ENCODE measurements at regions not wholly inside any gene's neighbourhood (a gene's known extent, or its start where the extent isn't known, plus 50 kb on each side); places are given as distances from the start of the nearest gene placed in this dataset.

DNA sequence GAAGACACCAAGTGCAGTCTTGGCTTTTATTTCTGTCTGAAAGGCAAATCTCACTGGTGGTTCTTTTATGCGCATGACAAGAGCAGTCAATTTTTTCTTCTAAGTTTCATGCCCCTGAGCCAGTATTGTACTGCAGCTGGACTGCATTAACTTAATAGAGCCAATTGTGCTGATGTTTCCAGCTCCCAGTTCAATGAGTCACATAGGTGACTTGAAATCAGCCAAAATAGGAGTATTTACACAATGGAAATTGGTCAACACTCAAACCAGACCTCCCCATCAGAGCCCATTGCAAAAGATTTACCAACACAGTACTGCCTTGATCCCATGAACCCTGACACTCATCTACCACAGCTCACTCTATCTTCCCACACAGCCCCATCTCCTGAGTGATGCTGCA is 100.3 kb upstream of the GUCY1A1 start:
- in situ Hi-C loops (cut with MboI; ENCODE audit: low pct_unique_long_range_greater_than_20kb, low sequenced_read_pairs) = no loop called here
- DNase-seq = no peak

- DNase-seq = no peak
- in situ Hi-C loops (cut with MboI; ENCODE audit: low pct_unique_long_range_greater_than_20kb, low sequenced_read_pairs) = no loop called here
Observed at GRCh38 chr4:155565776-155566175, 100.9 kb upstream of the GUCY1A1 start.

DNA sequence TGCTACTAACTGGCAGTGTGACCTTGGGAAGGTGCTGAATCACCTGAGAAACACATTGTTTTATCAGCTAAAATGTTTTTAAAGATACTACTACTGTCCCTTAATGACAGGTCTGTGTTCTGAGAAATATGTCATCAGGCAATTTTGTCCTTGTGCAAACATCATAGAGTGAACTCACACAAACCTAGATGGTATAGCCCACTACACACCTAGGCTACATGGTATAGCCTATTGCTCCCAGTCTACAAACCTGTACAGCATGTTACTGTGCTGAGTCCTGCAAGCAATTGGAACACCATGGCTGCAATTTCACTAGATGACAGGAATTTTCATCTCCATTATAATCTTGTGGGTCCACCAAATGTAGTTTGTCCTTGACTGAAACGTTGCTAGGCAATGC is 101.3 kb upstream of the GUCY1A1 start:
- in situ Hi-C loops (cut with MboI; ENCODE audit: low pct_unique_long_range_greater_than_20kb, low sequenced_read_pairs) = no loop called here
- no peak for DNase-seq

DNA sequence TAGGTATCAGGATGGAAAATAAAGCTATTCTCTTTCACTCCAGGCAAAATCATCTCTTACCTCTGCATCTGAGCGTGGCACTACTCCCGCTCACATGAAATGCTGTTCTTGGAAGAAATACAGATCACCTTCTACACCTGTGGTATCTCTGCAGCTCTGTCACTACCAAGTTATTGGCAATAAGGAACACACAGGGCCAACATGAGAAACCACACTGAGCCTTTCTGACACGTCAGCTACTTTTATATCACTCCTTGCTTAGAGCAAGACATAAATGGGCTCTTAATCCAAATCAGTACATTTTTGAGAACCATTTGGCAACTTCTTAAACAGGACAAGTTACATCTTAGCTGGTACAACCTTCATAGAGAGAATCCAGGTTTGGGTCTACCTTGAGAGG is 101.8 kb upstream of the GUCY1A1 start:
- in situ Hi-C loops (cut with MboI; ENCODE audit: low pct_unique_long_range_greater_than_20kb, low sequenced_read_pairs) = no loop called here
- no peak for DNase-seq

DNA sequence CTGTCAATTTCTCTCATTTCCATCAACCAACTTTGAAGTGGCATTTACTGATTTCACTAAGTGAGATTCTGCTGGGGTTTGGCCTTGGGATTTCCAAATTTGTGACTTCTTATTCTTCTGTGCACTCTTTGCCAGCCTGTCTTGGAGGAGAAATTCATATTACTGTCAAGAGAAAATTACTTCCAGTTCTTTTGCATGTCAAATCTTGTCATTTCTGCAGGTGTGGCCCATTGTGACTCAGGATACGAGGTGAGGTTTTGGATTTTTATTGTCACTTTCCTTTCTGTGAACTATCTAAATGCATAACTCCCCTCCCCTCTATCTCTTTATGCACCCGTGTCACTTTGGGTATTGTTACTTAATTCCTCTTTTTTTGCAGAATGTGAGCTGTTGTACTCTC is 102.6 kb upstream of the GUCY1A1 start:
- DNase-seq = peak; percentile 49
- in situ Hi-C loops (cut with MboI; ENCODE audit: low pct_unique_long_range_greater_than_20kb, low sequenced_read_pairs) = no loop called here

- in situ Hi-C loops (cut with MboI; ENCODE audit: low pct_unique_long_range_greater_than_20kb, low sequenced_read_pairs) = no loop called here
Observed at GRCh38 chr4:155559915-155560314, 106.7 kb upstream of the GUCY1A1 start.

GRCh38 chr4:155552180-155552579 is 114.5 kb upstream of the GUCY1A1 start:
- in situ Hi-C loops (cut with MboI; ENCODE audit: low pct_unique_long_range_greater_than_20kb, low sequenced_read_pairs) = no loop called here
- no peak for DNase-seq

More at GRCh38 chr4:155559915-155560314, 106.7 kb upstream of the GUCY1A1 start:
- DNase-seq = no peak

- in situ Hi-C loops (cut with MboI; ENCODE audit: low pct_unique_long_range_greater_than_20kb, low sequenced_read_pairs) = no loop called here
- DNase-seq = no peak
Observed at GRCh38 chr4:155548173-155548572, 118.5 kb upstream of the GUCY1A1 start.

DNA sequence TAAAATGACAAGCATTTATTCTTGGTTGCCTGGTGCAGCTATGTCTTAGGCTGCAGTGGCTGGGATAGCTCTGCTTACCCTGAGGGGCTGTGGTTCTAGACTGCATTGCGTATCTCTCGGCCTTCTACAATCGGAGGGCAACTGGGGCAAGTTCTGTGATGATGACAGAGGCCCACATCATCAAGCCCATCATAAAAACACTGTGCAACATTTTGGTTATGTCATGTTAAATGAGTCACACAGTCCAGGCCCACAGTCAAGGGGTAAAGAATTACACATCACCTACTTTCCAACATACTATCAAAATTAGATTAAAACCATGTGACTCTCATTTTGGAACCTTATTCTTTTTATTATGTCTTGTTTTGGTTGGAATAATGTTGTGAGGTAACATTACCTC is 120.2 kb upstream of the GUCY1A1 start:
- in situ Hi-C loops (cut with MboI; ENCODE audit: low pct_unique_long_range_greater_than_20kb, low sequenced_read_pairs) = no loop called here
- DNase-seq = no peak

- DNase-seq = no peak
- in situ Hi-C loops (cut with MboI; ENCODE audit: low pct_unique_long_range_greater_than_20kb, low sequenced_read_pairs) = no loop called here
Observed at GRCh38 chr4:155545456-155545855, 121.2 kb upstream of the GUCY1A1 start.

- DNase-seq = no peak
Observed at GRCh38 chr4:155544547-155544946, 122.1 kb upstream of the GUCY1A1 start.

DNA sequence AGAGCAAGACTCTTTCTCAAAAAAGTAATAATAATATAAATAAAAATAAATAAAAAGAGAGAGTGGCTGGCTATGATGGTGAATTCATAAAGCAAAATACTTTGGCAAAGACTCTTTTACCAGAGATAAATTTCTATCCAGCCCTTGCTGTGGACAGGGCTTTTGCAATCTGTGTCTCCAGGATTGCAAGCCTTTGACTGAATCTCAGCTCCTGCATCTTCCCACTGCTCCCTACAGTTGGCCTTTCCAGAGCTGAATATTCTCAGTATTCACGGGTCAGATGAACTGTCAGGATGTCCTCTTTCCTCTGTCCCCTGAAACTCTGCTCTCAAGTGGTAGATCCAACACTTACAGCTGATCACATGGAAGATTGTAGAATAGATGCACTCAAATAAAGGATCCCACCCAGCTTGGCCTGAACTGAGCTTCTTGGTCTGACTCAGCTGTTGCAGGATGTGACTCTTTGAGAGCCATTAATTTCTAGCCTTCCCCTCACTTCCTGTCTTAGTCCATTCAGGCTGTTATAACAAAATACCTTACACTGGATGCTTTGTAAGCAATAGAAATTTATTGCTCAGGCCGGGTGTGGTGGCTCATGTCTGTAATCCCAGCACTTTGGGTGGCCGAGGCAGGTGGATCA is 123.4 kb upstream of the GUCY1A1 start:
- in situ Hi-C loops (cut with MboI; ENCODE audit: low pct_unique_long_range_greater_than_20kb, low sequenced_read_pairs) = no loop called here
- no peak for DNase-seq

More at GRCh38 chr4:155544547-155544946, 122.1 kb upstream of the GUCY1A1 start:
- in situ Hi-C loops (cut with MboI; ENCODE audit: low pct_unique_long_range_greater_than_20kb, low sequenced_read_pairs) = no loop called here

DNA sequence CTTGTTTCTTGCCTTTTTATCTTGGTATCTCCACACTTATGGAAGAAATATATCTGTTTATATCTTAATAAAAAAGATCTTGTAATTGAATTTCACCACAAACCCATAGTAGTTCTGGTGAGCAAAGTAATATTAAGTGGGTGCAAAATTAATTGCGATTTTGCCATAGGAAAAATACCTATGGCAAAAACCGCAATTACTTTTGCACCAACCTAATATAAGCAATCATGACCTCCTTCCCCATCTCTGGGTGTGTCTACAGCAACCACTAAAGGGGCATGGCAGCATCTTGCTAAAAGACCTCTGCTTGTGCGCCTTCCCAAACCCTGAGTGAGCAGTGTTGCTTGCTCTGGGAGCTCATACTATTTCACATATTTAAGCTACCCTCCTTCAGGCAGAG is 124.2 kb upstream of the GUCY1A1 start:
- in situ Hi-C loops (cut with MboI; ENCODE audit: low pct_unique_long_range_greater_than_20kb, low sequenced_read_pairs) = no loop called here
- no peak for DNase-seq

DNA sequence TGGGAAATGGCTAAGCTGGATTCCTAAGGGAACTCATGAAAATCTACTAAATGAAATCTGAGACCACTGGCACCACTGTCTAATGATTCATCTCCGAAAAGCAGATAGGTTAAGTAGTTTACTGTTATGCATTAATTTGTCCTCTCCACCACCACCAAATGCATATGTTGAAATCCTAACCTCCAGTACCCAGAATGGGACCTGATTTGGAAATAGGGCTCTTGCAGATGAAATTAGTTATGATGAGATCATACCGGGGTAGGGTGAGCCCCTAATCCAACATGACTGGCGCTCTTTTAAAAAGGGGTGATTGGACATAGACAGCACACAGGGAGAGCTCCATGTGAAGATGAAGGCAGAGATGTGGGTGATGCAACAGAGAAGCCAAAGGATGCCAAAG is 124.9 kb upstream of the GUCY1A1 start:
- no peak for DNase-seq
- in situ Hi-C loops (cut with MboI; ENCODE audit: low pct_unique_long_range_greater_than_20kb, low sequenced_read_pairs) = no loop called here

- in situ Hi-C loops (cut with MboI; ENCODE audit: low pct_unique_long_range_greater_than_20kb, low sequenced_read_pairs) = no loop called here
- DNase-seq = no peak
Observed at GRCh38 chr4:155540698-155541097, 126.0 kb upstream of the GUCY1A1 start.

DNA sequence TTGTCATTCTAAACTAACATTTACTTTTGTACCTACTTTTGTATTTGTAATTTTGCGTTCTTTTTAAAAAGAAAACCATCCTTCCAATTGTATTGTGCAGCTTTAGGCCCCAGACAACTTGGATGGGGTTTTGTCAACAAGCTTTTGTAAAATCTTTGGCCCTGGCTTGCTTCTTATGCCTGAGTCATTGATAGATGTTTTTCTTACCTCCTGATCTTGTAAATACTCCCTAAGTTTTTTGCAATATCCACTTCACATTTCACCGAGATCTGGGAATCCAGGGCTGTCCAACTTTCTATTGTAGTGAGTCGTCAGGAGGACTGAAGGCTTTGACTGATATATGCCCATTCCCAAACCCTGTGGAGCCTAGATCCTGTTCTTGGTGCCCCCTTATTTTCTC is 126.9 kb upstream of the GUCY1A1 start:
- in situ Hi-C loops (cut with MboI; ENCODE audit: low pct_unique_long_range_greater_than_20kb, low sequenced_read_pairs) = no loop called here
- no peak for DNase-seq

GRCh38 chr4:155535802-155536454 is 130.7 kb upstream of the GUCY1A1 start:
- no peak for DNase-seq
- in situ Hi-C loops (cut with MboI; ENCODE audit: low pct_unique_long_range_greater_than_20kb, low sequenced_read_pairs) = no loop called here

DNA sequence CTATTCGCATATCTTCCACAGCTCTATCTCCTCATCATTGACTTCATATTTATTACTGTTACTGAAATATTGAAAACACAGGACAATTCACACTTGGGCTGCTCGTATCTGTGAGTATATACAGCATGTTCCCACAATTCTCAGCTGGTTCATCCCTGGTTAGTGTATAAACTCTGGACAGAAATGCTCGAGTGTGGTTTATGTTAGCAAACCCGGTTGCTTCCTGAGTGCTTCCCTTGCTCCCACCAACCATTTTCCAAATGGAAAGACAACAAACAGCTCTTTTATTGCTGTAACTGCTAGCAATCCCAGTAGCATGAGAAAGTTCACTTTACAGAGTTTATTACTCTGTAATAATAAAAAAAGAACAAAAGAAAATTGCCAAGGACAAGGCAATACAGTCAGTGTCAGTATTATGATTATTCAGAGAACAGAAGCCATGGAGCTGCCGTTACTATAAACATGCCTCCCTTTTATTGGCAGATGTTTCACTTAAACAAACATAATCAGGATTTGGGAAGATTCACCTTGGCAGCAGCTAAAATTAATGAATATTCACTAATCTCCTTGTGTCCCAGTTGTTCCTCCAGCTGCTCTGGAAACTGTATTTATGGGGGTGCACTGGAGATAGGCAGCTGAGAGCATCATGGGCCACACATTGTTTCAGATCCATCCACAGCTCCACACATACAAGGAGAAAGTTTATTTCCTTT is 134.1 kb upstream of the GUCY1A1 start:
- no peak for DNase-seq
- in situ Hi-C loops (cut with MboI; ENCODE audit: low pct_unique_long_range_greater_than_20kb, low sequenced_read_pairs) = no loop called here

- in situ Hi-C loops (cut with MboI; ENCODE audit: low pct_unique_long_range_greater_than_20kb, low sequenced_read_pairs) = no loop called here
- DNase-seq = no peak
Observed at GRCh38 chr4:155530857-155531256, 135.8 kb upstream of the GUCY1A1 start.

GRCh38 chr4:155530290-155530689 is 136.4 kb upstream of the GUCY1A1 start:
- no peak for DNase-seq

More at GRCh38 chr4:155530290-155530689, 136.4 kb upstream of the GUCY1A1 start:
- in situ Hi-C loops (cut with MboI; ENCODE audit: low pct_unique_long_range_greater_than_20kb, low sequenced_read_pairs) = no loop called here
